HEK293 (cell line): ENCODE measurements at regions not wholly inside any gene's neighbourhood (a gene's known extent, or its start where the extent isn't known, plus 50 kb on each side); places are given as distances from the start of the nearest gene placed in this dataset.

Experiments
- CTCF ChIA-PET: fragments of 350-600 bp; formaldehyde crosslinking; extraction: SDS; loops from one replicate; lab custom pipeline; 2021; ENCODE audit warnings: antibody characterized with exemption; lab: Yijun Ruan, JAX
- POLR2A ChIA-PET: fragments of 300-600 bp; formaldehyde crosslinking; extraction: SDS; loops from one replicate; lab custom pipeline; 2020; ENCODE audit warnings: antibody characterized with exemption, inconsistent platforms; lab: Yijun Ruan, JAX
- H3K27ac ChIP-seq: fragments of 200-500 bp; sonication (Bioruptor generic); 2 replicates; pipeline ENCODE4 v1.5.1; 2014; ENCODE audit warnings: low read depth, low read length, control low read depth, inconsistent platforms; ENCODE audit errors: extremely low read depth
- H3K36me3 ChIP-seq, 2 experiments: fragments of 200-500 bp in 1 of 2; sonication (Bioruptor generic) in 1 of 2; 1 replicate in 1 of 2; 2 replicates in 1 of 2; pipeline ENCODE4 v1.5.1; 2014 to 2017; ENCODE audit warnings: inconsistent platforms in 2 of 2, low read length in 2 of 2; ENCODE audit not compliant: control insufficient read depth in 2 of 2, insufficient read depth in 1 of 2
- H3K4me1 ChIP-seq: fragments of 200-500 bp; sonication (Bioruptor generic); 2 replicates; pipeline ENCODE4 v1.5.1; 2014; ENCODE audit warnings: mild to moderate bottlenecking, low read length, inconsistent platforms; ENCODE audit not compliant: control insufficient read depth, insufficient read depth
- H3K4me3 ChIP-seq: 2 replicates; pipeline ENCODE4 v1.5.1; 2011; ENCODE audit warnings: low read depth, mild to moderate bottlenecking, control low read depth, low read length, moderate library complexity
- H3K9me3 ChIP-seq: fragments of 200-500 bp; sonication (Bioruptor generic); 2 replicates; pipeline ENCODE4 v1.5.1; 2014; ENCODE audit warnings: low read depth, low read length, inconsistent platforms; ENCODE audit not compliant: control insufficient read depth, insufficient read depth
- AEBP2 ChIP-seq: fragments of 450-650 bp; formaldehyde crosslinking; IDR thresholded peaks from 2 replicates; pipeline ENCODE4 v1.5.1; 2016; ENCODE audit warnings: missing biosample characterization, missing genetic modification characterization, borderline replicate concordance
- EGR2 ChIP-seq: fragments of 450-650 bp; formaldehyde crosslinking; IDR thresholded peaks from 2 replicates; pipeline ENCODE4 v1.5.1; 2016; ENCODE audit warnings: low read depth, missing biosample characterization, missing genetic modification characterization
- IKZF3 ChIP-seq: fragments of 450-650 bp; IDR thresholded peaks from 2 replicates; pipeline ENCODE4 v1.5.0; 2018; ENCODE audit warnings: missing biosample characterization, mild to moderate bottlenecking, missing genetic modification characterization, moderate library complexity
- MEIS1 ChIP-seq: sonication (generic); formaldehyde crosslinking; IDR thresholded peaks from 2 replicates; pipeline ENCODE4 v1.8.1; 2022; ENCODE audit warnings: missing genetic modification reagents, mild to moderate bottlenecking, borderline replicate concordance
- TCF7L2 ChIP-seq: IDR thresholded peaks from 2 replicates; pipeline ENCODE4 v1.6.1; 2011; ENCODE audit warnings: low read depth, mild to moderate bottlenecking, inconsistent platforms, low read length, moderate library complexity, borderline replicate concordance
- ZFP41 ChIP-seq: fragments of 450-650 bp; formaldehyde crosslinking; IDR thresholded peaks from 2 replicates; pipeline ENCODE4 v1.5.1; 2016; ENCODE audit warnings: missing biosample characterization, missing genetic modification characterization, borderline replicate concordance
- ZNF132 ChIP-seq: fragments of 450-650 bp; formaldehyde crosslinking; IDR thresholded peaks from 2 replicates; pipeline ENCODE4 v1.5.1; 2017; ENCODE audit warnings: missing biosample characterization, missing genetic modification characterization, borderline replicate concordance
- ZNF175 ChIP-seq: fragments of 450-650 bp; formaldehyde crosslinking; IDR thresholded peaks from 2 replicates; pipeline ENCODE4 v1.5.1; 2016; ENCODE audit warnings: missing biosample characterization, missing genetic modification characterization
- ZNF24 ChIP-seq: fragments of 450-650 bp; formaldehyde crosslinking; IDR thresholded peaks from 2 replicates; pipeline ENCODE4 v1.5.1; 2016; ENCODE audit warnings: missing biosample characterization, missing genetic modification characterization
- ZNF274 ChIP-seq, 2 experiments: fragments of 200-500 bp in 1 of 2; fragments of 450-650 bp in 1 of 2; sonication (Bioruptor generic) in 1 of 2; formaldehyde crosslinking in 1 of 2; IDR thresholded peaks; 2 replicates each; pipeline versions ENCODE4 v1.5.1 to v1.6.1; 2014 to 2016; ENCODE audit warnings: borderline replicate concordance in 1 of 2, inconsistent platforms in 1 of 2, low read length in 1 of 2, missing biosample characterization in 1 of 2, missing genetic modification characterization in 1 of 2
- ZNF350 ChIP-seq: fragments of 450-650 bp; formaldehyde crosslinking; IDR thresholded peaks from 2 replicates; pipeline ENCODE4 v1.5.0; 2017; ENCODE audit warnings: missing biosample characterization, mild to moderate bottlenecking, missing genetic modification characterization
- ZNF426 ChIP-seq: fragments of 450-650 bp; formaldehyde crosslinking; IDR thresholded peaks from 2 replicates; pipeline ENCODE4 v1.5.1; 2017; ENCODE audit warnings: missing biosample characterization, missing genetic modification characterization, mild to moderate bottlenecking, inconsistent platforms, moderate library complexity
- ZNF433 ChIP-seq: fragments of 450-650 bp; formaldehyde crosslinking; IDR thresholded peaks from 2 replicates; pipeline ENCODE4 v1.5.1; 2016; ENCODE audit warnings: missing biosample characterization, missing genetic modification characterization, low read depth
- ZNF510 ChIP-seq: fragments of 450-650 bp; formaldehyde crosslinking; IDR thresholded peaks from 2 replicates; pipeline ENCODE4 v1.5.1; 2018; ENCODE audit warnings: mild to moderate bottlenecking, missing genetic modification characterization, missing biosample characterization; ENCODE audit not compliant: insufficient replicate concordance
- ZNF521 ChIP-seq: fragments of 450-650 bp; formaldehyde crosslinking; IDR thresholded peaks from 2 replicates; pipeline ENCODE4 v1.5.1; 2017; ENCODE audit warnings: missing biosample characterization, mild to moderate bottlenecking, missing genetic modification characterization
- ZNF529 ChIP-seq: fragments of 450-650 bp; formaldehyde crosslinking; IDR thresholded peaks from 2 replicates; pipeline ENCODE4 v1.5.1; 2017; ENCODE audit warnings: missing genetic modification characterization, missing biosample characterization; ENCODE audit not compliant: insufficient replicate concordance
- ZNF571 ChIP-seq: fragments of 450-650 bp; formaldehyde crosslinking; IDR thresholded peaks from 2 replicates; pipeline ENCODE4 v1.5.0; 2017; ENCODE audit warnings: missing biosample characterization, missing genetic modification characterization
- ZNF596 ChIP-seq: fragments of 450-650 bp; IDR thresholded peaks from 2 replicates; pipeline ENCODE4 v1.5.0; 2018; ENCODE audit warnings: missing biosample characterization, mild to moderate bottlenecking, missing genetic modification characterization, moderate library complexity
- ZNF645 ChIP-seq: fragments of 450-650 bp; formaldehyde crosslinking; IDR thresholded peaks from 2 replicates; pipeline ENCODE4; 2016; ENCODE audit warnings: missing biosample characterization, missing genetic modification characterization
- ZNF654 ChIP-seq: fragments of 450-650 bp; formaldehyde crosslinking; IDR thresholded peaks from 2 replicates; pipeline ENCODE4 v1.5.1; 2016; ENCODE audit warnings: low read depth, missing biosample characterization, missing genetic modification characterization
- ZNF658 ChIP-seq: fragments of 450-650 bp; formaldehyde crosslinking; IDR thresholded peaks from 2 replicates; pipeline ENCODE4; 2016; ENCODE audit warnings: missing biosample characterization, missing genetic modification characterization
- ZNF701 ChIP-seq: fragments of 450-650 bp; formaldehyde crosslinking; IDR thresholded peaks from 2 replicates; pipeline ENCODE4 v1.5.1; 2016; ENCODE audit warnings: missing biosample characterization, missing genetic modification characterization
- ZNF785 ChIP-seq: fragments of 450-650 bp; formaldehyde crosslinking; IDR thresholded peaks from 2 replicates; pipeline ENCODE4 v1.5.1; 2016; ENCODE audit warnings: missing biosample characterization, missing genetic modification characterization
- ZNF843 ChIP-seq: fragments of 450-650 bp; formaldehyde crosslinking; IDR thresholded peaks from 2 replicates; pipeline ENCODE4 v1.5.1; 2016; ENCODE audit warnings: missing biosample characterization, missing genetic modification characterization
- ZSCAN16 ChIP-seq: fragments of 450-650 bp; formaldehyde crosslinking; IDR thresholded peaks from 2 replicates; pipeline ENCODE4 v1.5.1; 2016; ENCODE audit warnings: missing biosample characterization, missing genetic modification characterization
- TF ChIP-seq, protein P1 (sequence below): fragments of 450-650 bp; formaldehyde crosslinking; IDR thresholded peaks from 2 replicates; pipeline ENCODE4 v1.5.1; 2016; ENCODE audit warnings: missing biosample characterization, missing genetic modification characterization

GRCh38 chr13:78185700-78186099 is 267.1 kb upstream of the EDNRB start:
- no peak overlapping the region for H3K4me3 ChIP-seq
- no peak overlapping the region for H3K27ac ChIP-seq
- TF ChIP-seq ZFP41 (tag by site-specific recombination) (no peak), ZNF175 (tag by site-specific recombination) (no peak), ZNF571 (no peak), ZNF645 (no peak)
- no peaks in the 10 kb centered on the region for H3K9me3 ChIP-seq
- H3K36me3 ChIP-seq: no peaks in the 10 kb centered on the region
- H3K4me1 ChIP-seq: no peaks in the 10 kb centered on the region
- ChIA-PET CTCF (no interaction called here), POLR2A (no interaction called here)

DNA sequence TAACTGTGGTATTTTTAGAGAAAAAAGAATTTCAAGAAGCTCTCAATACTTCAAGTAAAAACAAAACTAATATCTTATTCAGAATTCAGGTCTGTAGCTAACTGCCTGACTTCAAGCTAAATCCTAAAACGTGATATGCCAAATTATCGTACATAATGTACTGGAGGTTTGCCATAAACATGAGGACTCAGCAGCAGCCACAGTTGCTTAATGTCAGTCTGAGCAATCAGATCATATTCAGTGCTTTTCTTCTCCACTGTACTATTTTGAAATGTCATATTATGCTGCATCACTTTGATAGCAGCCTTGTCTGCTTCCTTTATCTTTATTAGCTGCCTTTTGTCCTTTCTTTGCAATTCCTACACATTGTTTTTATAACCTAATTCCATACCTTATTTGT is 265.1 kb upstream of the EDNRB start:
- no peak overlapping the region for H3K27ac ChIP-seq
- H3K9me3 ChIP-seq: no peaks in the 10 kb centered on the region
- TF ChIP-seq MEIS1 (CRISPR knock-in tag): no peak
- no peak for TF ChIP-seq ZSCAN16 (tag by site-specific recombination)
- TF ChIP-seq ZNF433: no peak
- TF ChIP-seq ZNF701 (tag by site-specific recombination): no peak
- no peak for TF ChIP-seq ZNF175 (tag by site-specific recombination)
- no peak for TF ChIP-seq ZNF654
- TF ChIP-seq IKZF3 (tag by site-specific recombination): no peak
- TF ChIP-seq TCF7L2: no peak
- TF ChIP-seq ZNF350 (tag by site-specific recombination): no peak
- TF ChIP-seq, protein P1, sequence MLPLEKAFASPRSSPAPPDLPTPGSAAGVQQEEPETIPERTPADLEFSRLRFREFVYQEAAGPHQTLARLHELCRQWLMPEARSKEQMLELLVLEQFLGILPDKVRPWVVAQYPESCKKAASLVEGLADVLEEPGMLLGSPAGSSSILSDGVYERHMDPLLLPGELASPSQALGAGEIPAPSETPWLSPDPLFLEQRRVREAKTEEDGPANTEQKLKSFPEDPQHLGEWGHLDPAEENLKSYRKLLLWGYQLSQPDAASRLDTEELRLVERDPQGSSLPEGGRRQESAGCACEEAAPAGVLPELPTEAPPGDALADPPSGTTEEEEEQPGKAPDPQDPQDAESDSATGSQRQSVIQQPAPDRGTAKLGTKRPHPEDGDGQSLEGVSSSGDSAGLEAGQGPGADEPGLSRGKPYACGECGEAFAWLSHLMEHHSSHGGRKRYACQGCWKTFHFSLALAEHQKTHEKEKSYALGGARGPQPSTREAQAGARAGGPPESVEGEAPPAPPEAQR: no peak
- TF ChIP-seq ZNF426 (tag by site-specific recombination): no peak
- no peak for TF ChIP-seq ZNF521
- TF ChIP-seq ZNF529 (tag by site-specific recombination): no peak
- TF ChIP-seq ZNF24: no peak
- no peak for TF ChIP-seq AEBP2
- no peak for TF ChIP-seq EGR2 (tag by site-specific recombination)
- TF ChIP-seq, all 188 proteins: peak for 0
- POLR2A ChIA-PET: no interaction called here
- no peak overlapping the region for H3K4me3 ChIP-seq
- no peaks in the 10 kb centered on the region for H3K4me1 ChIP-seq
- CTCF ChIA-PET: interaction anchor here (0.6 kb wide), 1 partner anchor 17 kb away, joined by 3 read pairs; no protein-coding TSS in a partner anchor
- no peaks in the 10 kb centered on the region for H3K36me3 ChIP-seq

DNA sequence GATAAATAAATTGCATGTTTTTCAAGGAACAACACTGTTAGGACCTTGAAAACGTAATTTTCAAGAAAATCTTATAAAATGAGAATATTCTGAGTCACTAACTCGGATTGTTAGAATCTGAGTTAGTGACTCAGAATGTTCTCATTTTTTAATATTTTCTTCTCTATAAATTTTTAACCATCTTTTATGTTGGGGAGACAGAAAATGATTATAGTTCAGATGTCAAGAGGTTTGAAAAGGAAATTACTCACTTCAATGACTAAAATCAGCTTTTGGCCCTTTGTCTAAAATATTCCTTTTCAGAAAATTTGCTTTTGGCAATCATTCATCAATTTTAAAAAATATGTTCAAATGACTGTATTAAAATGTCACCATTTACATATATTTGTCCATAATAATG is 264.2 kb upstream of the EDNRB start:
- Histone ChIP-seq H3K4me3 (no peak overlapping the region), H3K36me3 (no peaks in the 10 kb centered on the region), H3K4me1 (no peaks in the 10 kb centered on the region), H3K27ac (no peak overlapping the region), H3K9me3 (no peaks in the 10 kb centered on the region)
- no peak for TF ChIP-seq ZNF274 (IDR thresholded peaks at IDR 0.05; ENCODE audit: low read length)
- TF ChIP-seq ZNF274 (tag by site-specific recombination; IDR thresholded peaks at IDR 0.05; ENCODE audit: borderline replicate concordance): no peak
- no peak for TF ChIP-seq ZNF132 (tag by site-specific recombination)
- no peak for TF ChIP-seq ZNF658
- no peak for TF ChIP-seq ZNF843 (tag by site-specific recombination)
- TF ChIP-seq ZNF510 (tag by site-specific recombination): no peak
- TF ChIP-seq ZNF596: no peak
- no peak for TF ChIP-seq ZNF785 (tag by site-specific recombination)
- CTCF ChIA-PET: no interaction called here
- POLR2A ChIA-PET: no interaction called here
